Ascending aorta (tissue), 2 donors: ENCODE measurements at regions not wholly inside any gene's neighbourhood (a gene's known extent, or its start where the extent isn't known, plus 50 kb on each side); places are given as distances from the start of the nearest gene placed in this dataset.

Experiments
- DNase-seq, 2 donors: peaks; one replicate each; pipeline ENCODE4 v3.0.0-alpha.2; 2019; ENCODE audit warnings: low spot score in 2 of 2
- H3K27ac ChIP-seq, 2 donors: fragments of 200-600 bp; sonication (generic); one replicate each; pipeline ENCODE4 v1.5.1; 2016 to 2017; ENCODE audit warnings: mild to moderate bottlenecking in 1 of 2
- H3K27me3 ChIP-seq: fragments of 200-600 bp; sonication (generic); one replicate; pipeline ENCODE4 v1.5.1; 2017
- H3K36me3 ChIP-seq, 2 donors: fragments of 200-600 bp; sonication (generic); one replicate each; pipeline ENCODE4 v1.5.1; 2016
- H3K4me1 ChIP-seq, 2 donors: fragments of 200-600 bp; sonication (generic); one replicate each; pipeline ENCODE4 v1.5.1; 2016 to 2017; ENCODE audit warnings: mild to moderate bottlenecking in 1 of 2
- H3K4me3 ChIP-seq, 2 donors: fragments of 200-600 bp; sonication (generic); one replicate each; pipeline ENCODE4 v1.5.1; 2016 to 2017; ENCODE audit warnings: mild to moderate bottlenecking in 1 of 2
- H3K9me3 ChIP-seq, 2 donors: fragments of 200-600 bp; sonication (generic); one replicate each; pipeline ENCODE4 v1.5.1; 2016
- intact Hi-C: fragments of 100-400 bp; cut with DNase I; formaldehyde crosslinking; loops from one replicate; pipeline ENCODE4 v1.15.1; 2023
- TF ChIP-seq, protein P1 (sequence below), 3 experiments: fragments of 200-600 bp in 2 of 3; fragments of 450-650 bp in 1 of 3; sonication (generic) in 2 of 3; IDR thresholded peaks; one replicate each; pipeline ENCODE4 v1.5.1; 2016 to 2019; ENCODE audit warnings: antibody characterized with exemption in 3 of 3, mild to moderate bottlenecking in 1 of 3, moderate library complexity in 1 of 3

DNA sequence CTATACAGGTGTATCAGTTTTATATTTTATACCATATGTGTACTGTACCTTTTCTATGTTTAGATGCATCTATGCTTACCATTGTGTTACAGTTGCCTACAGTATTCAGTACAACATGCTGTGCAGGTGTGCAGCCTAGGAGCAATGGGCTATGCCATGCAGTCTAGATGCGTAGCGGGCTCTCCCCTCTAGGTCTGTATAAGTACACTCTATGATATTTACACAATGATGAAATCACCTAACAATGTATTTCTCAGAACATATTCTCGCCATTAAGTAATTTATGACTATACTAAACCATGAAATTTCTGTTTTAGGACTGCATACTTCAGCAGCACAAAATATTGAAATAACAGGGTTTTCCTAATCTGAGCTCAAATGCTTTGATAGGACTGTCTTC lies 179.6 kb downstream of the RFC3 start:
- intact Hi-C loops = no loop called here
- no peaks in the 10 kb centered on the region for H3K36me3 ChIP-seq
- no peaks in the 10 kb centered on the region for H3K9me3 ChIP-seq
- TF ChIP-seq, protein P1, sequence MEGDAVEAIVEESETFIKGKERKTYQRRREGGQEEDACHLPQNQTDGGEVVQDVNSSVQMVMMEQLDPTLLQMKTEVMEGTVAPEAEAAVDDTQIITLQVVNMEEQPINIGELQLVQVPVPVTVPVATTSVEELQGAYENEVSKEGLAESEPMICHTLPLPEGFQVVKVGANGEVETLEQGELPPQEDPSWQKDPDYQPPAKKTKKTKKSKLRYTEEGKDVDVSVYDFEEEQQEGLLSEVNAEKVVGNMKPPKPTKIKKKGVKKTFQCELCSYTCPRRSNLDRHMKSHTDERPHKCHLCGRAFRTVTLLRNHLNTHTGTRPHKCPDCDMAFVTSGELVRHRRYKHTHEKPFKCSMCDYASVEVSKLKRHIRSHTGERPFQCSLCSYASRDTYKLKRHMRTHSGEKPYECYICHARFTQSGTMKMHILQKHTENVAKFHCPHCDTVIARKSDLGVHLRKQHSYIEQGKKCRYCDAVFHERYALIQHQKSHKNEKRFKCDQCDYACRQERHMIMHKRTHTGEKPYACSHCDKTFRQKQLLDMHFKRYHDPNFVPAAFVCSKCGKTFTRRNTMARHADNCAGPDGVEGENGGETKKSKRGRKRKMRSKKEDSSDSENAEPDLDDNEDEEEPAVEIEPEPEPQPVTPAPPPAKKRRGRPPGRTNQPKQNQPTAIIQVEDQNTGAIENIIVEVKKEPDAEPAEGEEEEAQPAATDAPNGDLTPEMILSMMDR (IDR thresholded peaks at IDR 0.05) = no peak
- DNase-seq = no peak
- no peaks in the 10 kb centered on the region for H3K27me3 ChIP-seq
- no peak overlapping the region for H3K27ac ChIP-seq
- H3K4me1 ChIP-seq = peaks cover 0 to 5% of the 10 kb centered on the region in 2 donors
- H3K4me3 ChIP-seq = no peak overlapping the region

DNA sequence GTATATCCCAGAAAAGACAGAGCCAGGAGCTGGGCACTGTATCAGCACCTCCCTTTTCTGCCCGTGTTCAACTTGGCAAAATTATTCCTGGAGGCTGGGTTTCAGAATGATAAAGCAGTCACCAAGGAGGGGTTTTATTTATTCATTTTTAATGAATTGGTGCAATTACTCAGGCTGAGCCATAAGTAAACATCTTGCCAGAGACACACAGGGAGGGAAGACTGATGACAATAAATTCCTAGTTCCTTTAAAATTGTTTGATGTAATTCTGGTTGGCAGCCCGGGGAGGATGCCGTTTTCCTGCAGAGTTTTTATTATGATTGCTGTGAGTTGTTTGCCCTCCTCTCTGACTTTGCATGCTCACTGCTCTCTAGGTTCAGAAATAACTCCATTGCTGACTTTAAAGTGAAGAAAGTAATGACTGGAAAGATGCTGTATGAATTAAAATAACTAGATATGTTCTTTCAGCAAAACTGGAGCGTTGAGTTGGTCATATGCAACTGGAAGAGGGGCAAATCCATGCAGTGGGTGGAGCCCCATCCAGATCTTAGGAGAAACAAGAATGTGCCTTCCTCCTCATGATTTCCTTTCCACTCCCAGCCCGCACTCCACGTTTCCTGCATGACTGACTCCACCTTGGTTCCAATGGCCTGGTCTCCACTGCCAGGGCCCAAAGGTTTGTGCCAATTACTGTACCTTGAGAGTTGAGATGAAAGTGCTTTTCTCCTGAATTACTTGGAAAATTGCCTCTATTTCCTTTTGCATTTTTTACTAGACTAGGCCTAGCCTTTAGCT lies 182.1 kb downstream of the RFC3 start:
- no peak overlapping the region for H3K4me3 ChIP-seq
- H3K27ac ChIP-seq = no peak overlapping the region
- no peaks in the 10 kb centered on the region for H3K9me3 ChIP-seq
- DNase-seq = no peak
- TF ChIP-seq, protein P1 (IDR thresholded peaks at IDR 0.05) = no peak
- no peaks in the 10 kb centered on the region for H3K27me3 ChIP-seq
- no peaks in the 10 kb centered on the region for H3K36me3 ChIP-seq
- no peaks in the 10 kb centered on the region for H3K4me1 ChIP-seq
- intact Hi-C loops = no loop called here

- Histone ChIP-seq H3K4me1 (no peaks in the 10 kb centered on the region), H3K36me3 (no peaks in the 10 kb centered on the region), H3K27me3 (no peaks in the 10 kb centered on the region), H3K4me3 (no peak overlapping the region), H3K9me3 (no peaks in the 10 kb centered on the region), H3K27ac (no peak overlapping the region)
- no peak for DNase-seq
- intact Hi-C loops = no loop called here
- TF ChIP-seq, protein P1 (IDR thresholded peaks at IDR 0.05) = no peak
These were observed 183.0 kb downstream of the RFC3 start for GRCh38 chr13:34000955-34001354.

DNA sequence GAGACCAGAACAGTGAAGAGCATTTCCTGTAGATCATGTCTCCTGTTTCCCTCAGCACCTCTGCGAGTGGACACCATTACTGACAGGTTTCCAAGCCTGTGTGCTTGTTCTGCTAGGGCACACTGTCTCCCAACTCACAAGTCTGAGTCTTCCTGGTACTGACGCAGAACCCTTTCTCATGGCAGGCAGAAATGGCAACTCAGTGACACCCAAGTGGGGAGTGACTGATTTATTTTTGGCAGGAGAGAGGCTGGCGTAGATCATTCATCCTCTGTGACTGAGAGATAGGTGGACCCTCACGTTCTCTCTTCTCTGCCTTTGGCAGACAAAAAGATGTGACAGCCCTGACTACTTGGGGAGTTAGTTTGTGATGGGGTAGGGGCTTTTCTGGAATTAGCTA lies 183.4 kb downstream of the RFC3 start:
- no peak for DNase-seq
- H3K4me3 ChIP-seq = no peak overlapping the region
- no peak overlapping the region for H3K27ac ChIP-seq
- H3K4me1 ChIP-seq = no peaks in the 10 kb centered on the region
- no peaks in the 10 kb centered on the region for H3K27me3 ChIP-seq
- intact Hi-C loops = no loop called here
- no peaks in the 10 kb centered on the region for H3K36me3 ChIP-seq
- TF ChIP-seq, protein P1 (IDR thresholded peaks at IDR 0.05) = no peak
- H3K9me3 ChIP-seq = no peaks in the 10 kb centered on the region

DNA sequence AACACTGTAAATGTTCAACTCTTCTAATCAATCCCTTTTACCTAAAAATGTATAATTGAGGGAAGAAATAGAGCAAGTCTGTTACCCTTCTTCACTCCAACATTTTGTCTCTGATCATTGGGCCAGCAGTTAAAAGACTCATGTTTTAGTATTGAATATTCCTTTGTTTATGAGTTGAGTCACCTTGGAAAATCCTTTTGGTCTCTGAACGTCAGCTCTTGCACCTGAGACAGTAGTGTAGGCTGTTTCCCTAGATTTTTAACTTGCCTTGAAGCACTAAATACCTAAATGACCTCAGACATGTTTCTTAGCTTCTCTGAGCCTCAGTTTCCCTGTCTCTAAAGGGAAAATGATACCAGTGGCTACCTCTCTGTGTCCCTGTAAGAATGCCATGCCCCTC lies 184.2 kb downstream of the RFC3 start:
- Histone ChIP-seq H3K27me3 (no peaks in the 10 kb centered on the region), H3K27ac (no peak overlapping the region), H3K9me3 (no peaks in the 10 kb centered on the region), H3K36me3 (no peaks in the 10 kb centered on the region), H3K4me1 (no peaks in the 10 kb centered on the region), H3K4me3 (no peak overlapping the region)
- TF ChIP-seq, protein P1 (IDR thresholded peaks at IDR 0.05) = no peak
- intact Hi-C loops = no loop called here
- no peak for DNase-seq
